22Rv1 (cell line): ENCODE measurements at regions not wholly inside any gene's neighbourhood (a gene's known extent, or its start where the extent isn't known, plus 50 kb on each side); places are given as distances from the start of the nearest gene placed in this dataset.

ENCODE experiments used
- H3K27ac ChIP-seq: fragments of 450-650 bp; 2 replicates; pipeline ENCODE4 v1.5.1; 2017
- ZFX ChIP-seq: fragments of 450-650 bp; IDR thresholded peaks from 2 replicates; pipeline ENCODE4 v1.6.1; 2017; ENCODE audit warnings: antibody characterized with exemption, borderline replicate concordance
- TF ChIP-seq, protein P1 (sequence below): fragments of 450-650 bp; IDR thresholded peaks from 2 replicates; pipeline ENCODE4 v1.5.1; 2017; ENCODE audit warnings: mild to moderate bottlenecking

DNA sequence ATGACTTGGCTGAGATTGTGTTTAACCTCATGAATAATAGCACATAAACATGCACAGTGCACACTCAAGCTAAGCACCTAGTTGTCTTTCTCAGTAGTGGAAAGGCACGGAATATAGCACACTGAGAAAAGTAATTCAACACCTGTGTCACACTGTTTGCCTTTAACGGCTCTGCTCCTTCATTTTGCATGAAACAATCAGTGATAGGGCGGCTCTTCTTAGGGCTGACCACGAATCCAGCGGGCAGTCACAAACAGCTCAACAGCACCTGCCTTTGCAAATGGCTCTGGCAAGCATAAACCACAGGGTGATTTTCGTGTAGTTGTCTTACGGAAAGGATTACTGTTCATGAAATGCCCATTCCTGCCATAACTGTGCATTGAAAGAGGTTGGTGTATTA, 954.0 kb upstream of the TENM3 start:
- no peak for TF ChIP-seq ZFX
- TF ChIP-seq, protein P1, sequence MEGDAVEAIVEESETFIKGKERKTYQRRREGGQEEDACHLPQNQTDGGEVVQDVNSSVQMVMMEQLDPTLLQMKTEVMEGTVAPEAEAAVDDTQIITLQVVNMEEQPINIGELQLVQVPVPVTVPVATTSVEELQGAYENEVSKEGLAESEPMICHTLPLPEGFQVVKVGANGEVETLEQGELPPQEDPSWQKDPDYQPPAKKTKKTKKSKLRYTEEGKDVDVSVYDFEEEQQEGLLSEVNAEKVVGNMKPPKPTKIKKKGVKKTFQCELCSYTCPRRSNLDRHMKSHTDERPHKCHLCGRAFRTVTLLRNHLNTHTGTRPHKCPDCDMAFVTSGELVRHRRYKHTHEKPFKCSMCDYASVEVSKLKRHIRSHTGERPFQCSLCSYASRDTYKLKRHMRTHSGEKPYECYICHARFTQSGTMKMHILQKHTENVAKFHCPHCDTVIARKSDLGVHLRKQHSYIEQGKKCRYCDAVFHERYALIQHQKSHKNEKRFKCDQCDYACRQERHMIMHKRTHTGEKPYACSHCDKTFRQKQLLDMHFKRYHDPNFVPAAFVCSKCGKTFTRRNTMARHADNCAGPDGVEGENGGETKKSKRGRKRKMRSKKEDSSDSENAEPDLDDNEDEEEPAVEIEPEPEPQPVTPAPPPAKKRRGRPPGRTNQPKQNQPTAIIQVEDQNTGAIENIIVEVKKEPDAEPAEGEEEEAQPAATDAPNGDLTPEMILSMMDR = no peak
- no peak overlapping the region for H3K27ac ChIP-seq

DNA sequence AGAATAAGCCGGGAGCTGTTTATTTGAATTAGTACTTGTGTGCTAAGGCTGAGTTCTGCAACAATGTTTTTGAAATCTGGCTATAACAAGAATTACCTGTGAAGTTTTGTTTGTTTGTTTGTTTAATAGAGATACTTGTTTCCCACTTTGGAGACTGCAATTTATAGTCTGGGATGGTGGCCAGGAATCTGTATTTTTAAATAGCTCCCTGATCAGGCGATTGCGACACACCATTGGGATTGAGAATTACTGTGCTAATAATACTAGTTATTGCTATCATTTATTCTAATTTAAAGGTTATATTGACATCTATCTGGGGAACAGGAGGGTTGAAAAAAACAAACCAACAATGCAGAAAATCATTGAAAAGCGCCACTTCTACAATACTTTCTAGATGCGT, 951.6 kb upstream of the TENM3 start:
- TF ChIP-seq, protein P1 = no peak
- no peak for TF ChIP-seq ZFX
- H3K27ac ChIP-seq = no peak overlapping the region

DNA sequence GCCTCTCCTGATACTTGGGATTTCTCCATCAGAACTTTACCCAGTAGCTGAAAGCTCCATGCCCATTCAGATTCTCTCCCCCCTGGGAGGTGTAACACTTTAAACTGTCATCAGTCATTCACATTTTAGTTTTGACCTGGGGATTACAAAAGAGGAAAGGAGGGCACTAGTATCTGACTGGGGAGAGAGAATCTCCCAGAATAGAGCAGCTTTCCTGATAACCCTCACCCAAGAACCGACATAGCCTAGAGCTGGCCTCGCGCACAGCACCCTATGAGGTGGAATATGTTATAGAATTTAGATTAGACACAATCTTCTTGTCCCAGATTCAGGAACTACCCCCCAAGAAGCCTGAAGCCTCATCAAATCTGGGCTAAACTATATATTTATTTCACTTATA, 950.2 kb upstream of the TENM3 start:
- no peak for TF ChIP-seq ZFX
- TF ChIP-seq, protein P1 = no peak
- H3K27ac ChIP-seq = no peak overlapping the region

DNA sequence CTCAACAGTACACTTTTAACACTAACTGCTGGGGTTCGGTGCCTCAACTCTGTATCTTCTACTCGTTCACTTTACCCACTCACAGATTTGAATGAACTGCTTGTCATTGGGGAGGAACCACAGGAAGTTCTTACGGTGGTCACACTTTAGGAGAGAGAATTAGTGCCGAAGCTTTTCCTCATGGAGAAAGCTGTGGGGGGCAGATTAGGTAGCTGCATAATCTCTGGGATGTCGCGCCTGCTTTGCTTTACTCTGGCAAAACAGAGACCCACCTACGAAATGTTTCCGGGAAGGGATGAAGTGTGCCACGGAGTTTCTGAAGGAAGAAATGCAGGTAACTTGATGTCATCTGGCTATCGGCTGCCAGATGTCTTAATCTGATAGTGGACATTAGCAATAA, 949.7 kb upstream of the TENM3 start:
- H3K27ac ChIP-seq = no peak overlapping the region
- TF ChIP-seq ZFX = no peak
- TF ChIP-seq, protein P1 = no peak

DNA sequence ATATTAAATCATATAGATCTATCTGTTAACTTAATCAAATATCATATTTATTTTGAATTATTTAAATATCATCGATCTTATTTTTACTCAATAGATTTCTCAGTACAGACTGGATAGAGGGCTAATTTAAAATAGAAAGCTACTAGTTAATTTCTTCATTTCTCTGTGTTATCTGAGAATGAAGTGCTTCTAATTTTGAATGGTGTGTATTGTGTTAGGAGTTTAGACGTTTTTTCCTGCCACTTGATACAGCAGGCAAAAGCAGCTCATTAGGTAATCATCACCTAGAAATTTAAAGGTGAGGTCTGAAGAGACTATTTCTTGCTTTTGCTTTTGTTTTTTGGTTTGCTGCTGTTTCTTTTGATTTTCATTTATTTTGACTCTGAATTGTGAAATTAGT, 948.8 kb upstream of the TENM3 start:
- no peak for TF ChIP-seq ZFX
- TF ChIP-seq, protein P1 = no peak
- no peak overlapping the region for H3K27ac ChIP-seq

DNA sequence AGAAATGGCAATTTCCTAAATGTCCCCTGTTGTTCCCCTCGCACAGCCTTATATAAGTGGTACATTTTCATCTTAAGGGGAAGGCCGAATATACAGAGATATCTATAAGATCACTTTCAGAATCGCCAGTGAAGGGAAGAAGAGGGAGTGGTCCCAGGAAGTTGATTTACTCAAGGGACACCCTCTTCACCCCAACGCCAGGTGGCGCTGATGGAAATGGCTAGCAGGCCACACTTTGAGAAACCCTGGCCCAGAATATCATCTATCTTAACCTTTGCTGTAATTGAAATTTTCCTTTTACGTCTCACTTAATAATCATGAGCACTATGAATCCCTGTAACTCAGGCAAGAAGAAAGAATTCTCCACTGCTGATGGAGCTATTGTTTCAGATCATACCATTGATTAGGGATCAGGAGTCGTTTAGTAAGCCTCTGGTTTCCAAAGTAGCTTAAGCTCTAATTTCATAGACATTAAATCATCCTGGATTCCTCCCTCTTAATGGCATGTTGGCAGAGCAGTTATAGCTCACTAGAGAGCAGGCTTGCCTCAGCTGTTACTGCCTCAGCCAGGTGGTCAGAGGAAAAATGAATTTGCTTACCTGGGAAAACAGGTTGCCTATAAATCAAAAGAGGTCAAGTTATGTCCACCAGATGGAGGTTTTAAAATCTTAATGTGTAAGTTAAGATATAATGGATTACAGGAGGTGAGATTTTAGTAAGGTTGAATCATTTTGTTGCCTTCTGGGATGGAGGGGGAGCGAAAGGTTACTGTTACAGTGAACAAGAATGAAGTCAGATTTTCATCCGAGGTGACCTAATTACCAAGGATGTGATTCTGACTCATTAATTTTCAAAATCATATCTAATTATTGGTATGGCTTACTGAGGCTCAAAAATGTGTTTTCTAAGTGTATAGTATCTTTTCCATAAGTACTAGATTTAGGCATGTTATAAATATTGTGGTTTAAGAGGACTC, 941.2 kb upstream of the TENM3 start:
- H3K27ac ChIP-seq = no peak overlapping the region
- TF ChIP-seq ZFX = no peak
- TF ChIP-seq, protein P1 = peak; percentile 87

DNA sequence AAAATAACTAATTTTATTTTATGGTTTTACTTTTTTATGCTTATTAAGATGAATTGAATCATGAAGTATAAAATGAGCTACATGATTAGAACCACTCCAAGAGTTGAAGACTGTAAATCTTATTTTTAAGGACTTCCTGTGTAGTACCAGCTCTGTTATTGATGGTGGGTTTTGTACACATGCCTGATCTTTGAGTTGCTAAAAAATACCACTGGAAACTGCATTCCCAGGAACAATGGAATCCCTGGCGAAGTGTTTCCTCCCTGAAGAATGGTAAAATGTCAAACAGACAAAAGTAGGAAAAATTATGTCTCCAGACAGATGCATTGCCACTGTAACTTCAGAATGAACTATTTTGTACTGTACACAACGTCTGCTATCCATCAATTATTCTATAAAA, 935.4 kb upstream of the TENM3 start:
- no peak overlapping the region for H3K27ac ChIP-seq
- TF ChIP-seq, protein P1 = no peak
- TF ChIP-seq ZFX = no peak
